Naive B cell (primary cell): ENCODE measurements at regions not wholly inside any gene's neighbourhood (a gene's known extent, or its start where the extent isn't known, plus 50 kb on each side); places are given as distances from the start of the nearest gene placed in this dataset.
"Not testable (repeated sequence)": the region's sequence is repeated elsewhere in the genome, so short reads cannot be mapped to it uniquely, and the experiment has no call there.

Experiments used
- ATAC-seq, 2 donors: fragments of 150-1000 bp; cut with Tn5 transposase; 2 replicates each; pipeline ENCODE4 v1.10.0; 2021; ENCODE audit warnings: low read depth in 2 of 2, mild to moderate bottlenecking in 2 of 2, moderate library complexity in 2 of 2
- DNase-seq: peaks from one replicate; pipeline ENCODE4 v3.0.0; 2022
- H3K27ac Mint-ChIP-seq, 6 donors: one replicate each; pipeline ENCODE4 v1.8.0; 2020 to 2022; ENCODE audit warnings: mild to moderate bottlenecking in 6 of 6, mixed read lengths in 6 of 6, moderate library complexity in 5 of 6, inconsistent platforms in 2 of 6
- H3K27me3 Mint-ChIP-seq, 3 donors: one replicate each; pipeline ENCODE4 v1.8.0; 2021 to 2022; ENCODE audit warnings: mixed read lengths in 3 of 3, mild to moderate bottlenecking in 1 of 3
- H3K36me3 Mint-ChIP-seq, 2 donors: one replicate each; pipeline ENCODE4 v1.8.0; 2020 to 2022; ENCODE audit warnings: mixed read lengths in 2 of 2, inconsistent platforms in 1 of 2, mild to moderate bottlenecking in 1 of 2
- H3K4me1 Mint-ChIP-seq, 3 donors: one replicate each; pipeline ENCODE4 v1.8.0; 2020 to 2022; ENCODE audit warnings: mixed read lengths in 3 of 3, inconsistent platforms in 1 of 3, mild to moderate bottlenecking in 1 of 3, moderate library complexity in 1 of 3
- H3K4me3 Mint-ChIP-seq, 8 donors: one replicate each; pipeline ENCODE4 v1.8.0; 2020 to 2022; ENCODE audit warnings: mild to moderate bottlenecking in 8 of 8, mixed read lengths in 8 of 8, moderate library complexity in 8 of 8, inconsistent platforms in 2 of 8
- H3K9me3 Mint-ChIP-seq, 7 donors: one replicate each; pipeline ENCODE4 v1.8.0; 2020 to 2022; ENCODE audit warnings: mixed read lengths in 7 of 7, mild to moderate bottlenecking in 5 of 7, inconsistent platforms in 2 of 7, moderate library complexity in 1 of 7

GRCh38 chr3:147712357-147712756 lies 303.2 kb downstream of the ZIC1 start:
- H3K9me3 Mint-ChIP-seq = peaks cover 0 to 12% (median 0%) of the 10 kb centered on the region in 7 donors
- H3K27ac Mint-ChIP-seq = no peak overlapping the region
- H3K27me3 Mint-ChIP-seq = no peaks in the 10 kb centered on the region
- DNase-seq (no peak), ATAC-seq (no peak)
- H3K4me3 Mint-ChIP-seq = no peak overlapping the region
- no peaks in the 10 kb centered on the region for H3K4me1 Mint-ChIP-seq
- no peaks in the 10 kb centered on the region for H3K36me3 Mint-ChIP-seq

- not testable (repeated sequence) for DNase-seq, H3K27me3 Mint-ChIP-seq, H3K4me3 Mint-ChIP-seq, H3K36me3 Mint-ChIP-seq, H3K4me1 Mint-ChIP-seq, ATAC-seq, H3K27ac Mint-ChIP-seq
- H3K9me3 Mint-ChIP-seq = peaks cover 0 to 12% (median under 1%) of the 10 kb centered on the region in 7 donors
Measured at GRCh38 chr3:147712758-147713157, 303.6 kb downstream of the ZIC1 start.

GRCh38 chr3:147713234-147714133 lies 304.3 kb downstream of the ZIC1 start:
- ATAC-seq = no peak
- Mint-ChIP-seq H3K4me1 (no peaks in the 10 kb centered on the region), H3K4me3 (no peak overlapping the region), H3K9me3 (peaks cover 0 to 14% (median 7%) of the 10 kb centered on the region in 7 donors), H3K27ac (no peak overlapping the region), H3K27me3 (no peaks in the 10 kb centered on the region), H3K36me3 (no peaks in the 10 kb centered on the region)
- no peak for DNase-seq

- Mint-ChIP-seq H3K36me3 (no peaks in the 10 kb centered on the region), H3K4me3 (no peak overlapping the region), H3K27ac (no peak overlapping the region), H3K4me1 (no peaks in the 10 kb centered on the region), H3K9me3 (peaks cover 0 to 7% (median 0%) of the 10 kb centered on the region in 7 donors), H3K27me3 (no peaks in the 10 kb centered on the region)
- no peak for DNase-seq
- no peak for ATAC-seq
Measured at GRCh38 chr3:147729641-147730040, 320.5 kb downstream of the ZIC1 start.

- Mint-ChIP-seq H3K27ac (no peak overlapping the region), H3K4me1 (no peaks in the 10 kb centered on the region), H3K9me3 (peaks cover 0 to 7% (median 0%) of the 10 kb centered on the region in 7 donors), H3K36me3 (no peaks in the 10 kb centered on the region), H3K27me3 (no peaks in the 10 kb centered on the region), H3K4me3 (no peak overlapping the region)
- DNase-seq (no peak), ATAC-seq (no peak)
Measured at GRCh38 chr3:147730284-147730683, 321.1 kb downstream of the ZIC1 start.

GRCh38 chr3:147733217-147733616 lies 324.1 kb downstream of the ZIC1 start:
- Mint-ChIP-seq H3K4me3 (no peak overlapping the region), H3K27me3 (no peaks in the 10 kb centered on the region), H3K27ac (no peak overlapping the region), H3K4me1 (no peaks in the 10 kb centered on the region), H3K9me3 (peaks cover 0 to 7% (median 0%) of the 10 kb centered on the region in 7 donors), H3K36me3 (no peaks in the 10 kb centered on the region)
- ATAC-seq (no peak), DNase-seq (no peak)

GRCh38 chr3:147735616-147736015 lies 326.5 kb downstream of the ZIC1 start:
- ATAC-seq (no peak), DNase-seq (no peak)
- H3K4me1 Mint-ChIP-seq = no peaks in the 10 kb centered on the region
- no peak overlapping the region for H3K4me3 Mint-ChIP-seq
- H3K27me3 Mint-ChIP-seq = no peaks in the 10 kb centered on the region
- peaks cover 0 to 4% (median 0%) of the 10 kb centered on the region in 7 donors for H3K9me3 Mint-ChIP-seq
- no peak overlapping the region for H3K27ac Mint-ChIP-seq
- no peaks in the 10 kb centered on the region for H3K36me3 Mint-ChIP-seq

- Mint-ChIP-seq H3K4me3 (no peak overlapping the region), H3K4me1 (no peaks in the 10 kb centered on the region), H3K27me3 (no peaks in the 10 kb centered on the region), H3K9me3 (peaks cover 0 to 4% (median 0%) of the 10 kb centered on the region in 7 donors), H3K36me3 (no peaks in the 10 kb centered on the region), H3K27ac (no peak overlapping the region)
- no peak for ATAC-seq
- no peak for DNase-seq
Measured at GRCh38 chr3:147736226-147736625, 327.1 kb downstream of the ZIC1 start.

GRCh38 chr3:147737376-147737775 lies 328.2 kb downstream of the ZIC1 start:
- H3K4me1 Mint-ChIP-seq = no peaks in the 10 kb centered on the region

GRCh38 chr3:147740928-147741327 lies 331.8 kb downstream of the ZIC1 start:
- no peak for ATAC-seq
- H3K27ac Mint-ChIP-seq = no peak overlapping the region
- DNase-seq = no peak
- H3K27me3 Mint-ChIP-seq = no peaks in the 10 kb centered on the region
- H3K4me1 Mint-ChIP-seq = no peaks in the 10 kb centered on the region
- H3K9me3 Mint-ChIP-seq = peaks cover 0 to 8% (median 3%) of the 10 kb centered on the region in 7 donors
- H3K4me3 Mint-ChIP-seq = no peak overlapping the region
- H3K36me3 Mint-ChIP-seq = no peaks in the 10 kb centered on the region

More at GRCh38 chr3:147737376-147737775, 328.2 kb downstream of the ZIC1 start:
- no peak overlapping the region for H3K27ac Mint-ChIP-seq
- ATAC-seq = no peak
- H3K27me3 Mint-ChIP-seq = no peaks in the 10 kb centered on the region
- no peak for DNase-seq
- H3K36me3 Mint-ChIP-seq = no peaks in the 10 kb centered on the region
- no peak overlapping the region for H3K4me3 Mint-ChIP-seq
- peaks cover 0 to 4% (median 0%) of the 10 kb centered on the region in 7 donors for H3K9me3 Mint-ChIP-seq

- H3K27ac Mint-ChIP-seq = no peak overlapping the region
- H3K27me3 Mint-ChIP-seq = no peaks in the 10 kb centered on the region
- ATAC-seq (no peak), DNase-seq (no peak)
- H3K4me1 Mint-ChIP-seq = no peaks in the 10 kb centered on the region
- no peaks in the 10 kb centered on the region for H3K36me3 Mint-ChIP-seq
- H3K4me3 Mint-ChIP-seq = no peak overlapping the region
- peaks cover 0 to 12% (median 5%) of the 10 kb centered on the region in 7 donors for H3K9me3 Mint-ChIP-seq
Measured at GRCh38 chr3:147744967-147745366, 335.8 kb downstream of the ZIC1 start.

- no peak for ATAC-seq
- H3K27ac Mint-ChIP-seq = no peak overlapping the region
- no peaks in the 10 kb centered on the region for H3K36me3 Mint-ChIP-seq
Measured at GRCh38 chr3:147755310-147755709, 346.1 kb downstream of the ZIC1 start.

GRCh38 chr3:147756476-147756875 lies 347.3 kb downstream of the ZIC1 start:
- ATAC-seq (no peak), DNase-seq (no peak)
- Mint-ChIP-seq H3K36me3 (no peaks in the 10 kb centered on the region), H3K27ac (no peak overlapping the region), H3K9me3 (no peaks in the 10 kb centered on the region), H3K4me3 (no peak overlapping the region), H3K4me1 (no peaks in the 10 kb centered on the region), H3K27me3 (no peaks in the 10 kb centered on the region)

More at GRCh38 chr3:147755310-147755709, 346.1 kb downstream of the ZIC1 start:
- no peaks in the 10 kb centered on the region for H3K27me3 Mint-ChIP-seq
- no peak for DNase-seq
- H3K4me3 Mint-ChIP-seq = no peak overlapping the region
- H3K4me1 Mint-ChIP-seq = no peaks in the 10 kb centered on the region
- no peaks in the 10 kb centered on the region for H3K9me3 Mint-ChIP-seq

- ATAC-seq = no peak
- H3K4me3 Mint-ChIP-seq = no peak overlapping the region
Measured at GRCh38 chr3:147757866-147758265, 348.7 kb downstream of the ZIC1 start.

More at GRCh38 chr3:147757866-147758265, 348.7 kb downstream of the ZIC1 start:
- DNase-seq = no peak
- Mint-ChIP-seq H3K9me3 (no peaks in the 10 kb centered on the region), H3K27ac (no peak overlapping the region), H3K36me3 (no peaks in the 10 kb centered on the region), H3K27me3 (no peaks in the 10 kb centered on the region), H3K4me1 (no peaks in the 10 kb centered on the region)
